Breast epithelium (tissue), 4 donors: ENCODE measurements at regions not wholly inside any gene's neighbourhood (a gene's known extent, or its start where the extent isn't known, plus 50 kb on each side); places are given as distances from the start of the nearest gene placed in this dataset.
"Not testable (repeated sequence)": the region's sequence is repeated elsewhere in the genome, so short reads cannot be mapped to it uniquely, and the experiment has no call there.

Experiments
- DNase-seq, 2 donors: peaks; one replicate each; pipeline ENCODE4 v3.0.0-alpha.2; 2019; ENCODE audit warnings: low spot score in 2 of 2
- H3K27ac ChIP-seq, 2 donors: fragments of 200-600 bp; sonication (generic) in 1 of 2; one replicate each; pipeline ENCODE4 v1.5.1; 2016 to 2019; ENCODE audit warnings: mild to moderate bottlenecking in 1 of 2
- H3K27me3 ChIP-seq, 2 donors: fragments of 200-600 bp; sonication (generic) in 1 of 2; one replicate each; pipeline versions ENCODE4 v1.5.1 to v1.6.0; 2017 to 2019; ENCODE audit warnings: control low read depth in 1 of 2, mild to moderate bottlenecking in 1 of 2
- H3K36me3 ChIP-seq: fragments of 200-600 bp; one replicate; pipeline ENCODE4 v1.5.1; 2019
- H3K4me1 ChIP-seq, 2 donors: fragments of 200-600 bp; sonication (generic); one replicate each; pipeline ENCODE4 v1.5.1; 2016 to 2019; ENCODE audit warnings: control low read depth in 1 of 2
- H3K4me3 ChIP-seq, 3 donors: fragments of 200-600 bp; sonication (generic); 1 replicate in 2 of 3; 2 replicates in 1 of 3; pipeline ENCODE4 v1.5.1; 2016 to 2019; ENCODE audit warnings: mild to moderate bottlenecking in 3 of 3, moderate library complexity in 2 of 3
- H3K9me3 ChIP-seq, 2 donors: fragments of 200-600 bp; sonication (generic) in 1 of 2; one replicate each; pipeline ENCODE4 v1.5.1; 2016 to 2019; ENCODE audit warnings: control low read depth in 1 of 2
- POLR2A ChIP-seq: fragments of 450-650 bp; IDR thresholded peaks from one replicate; pipeline ENCODE4 v1.6.1; 2016; ENCODE audit warnings: antibody characterized with exemption, mild to moderate bottlenecking, moderate library complexity
- POLR2AphosphoS5 ChIP-seq, 3 donors: sonication (generic); formaldehyde crosslinking; IDR thresholded peaks; one replicate each; pipeline ENCODE4 v1.6.1; 2017; ENCODE audit warnings: antibody characterized with exemption in 3 of 3
- intact Hi-C: fragments of 100-400 bp; cut with DNase I; formaldehyde crosslinking; loops from one replicate; pipeline ENCODE4 v1.15.1; 2023; ENCODE audit warnings: low total_unique reads
- TF ChIP-seq, protein P1 (sequence below), 3 donors: fragments of 450-650 bp; IDR thresholded peaks; one replicate each; pipeline ENCODE4 v1.5.1; 2016 to 2017; ENCODE audit warnings: antibody characterized with exemption in 3 of 3, mild to moderate bottlenecking in 3 of 3, moderate library complexity in 3 of 3

DNA sequence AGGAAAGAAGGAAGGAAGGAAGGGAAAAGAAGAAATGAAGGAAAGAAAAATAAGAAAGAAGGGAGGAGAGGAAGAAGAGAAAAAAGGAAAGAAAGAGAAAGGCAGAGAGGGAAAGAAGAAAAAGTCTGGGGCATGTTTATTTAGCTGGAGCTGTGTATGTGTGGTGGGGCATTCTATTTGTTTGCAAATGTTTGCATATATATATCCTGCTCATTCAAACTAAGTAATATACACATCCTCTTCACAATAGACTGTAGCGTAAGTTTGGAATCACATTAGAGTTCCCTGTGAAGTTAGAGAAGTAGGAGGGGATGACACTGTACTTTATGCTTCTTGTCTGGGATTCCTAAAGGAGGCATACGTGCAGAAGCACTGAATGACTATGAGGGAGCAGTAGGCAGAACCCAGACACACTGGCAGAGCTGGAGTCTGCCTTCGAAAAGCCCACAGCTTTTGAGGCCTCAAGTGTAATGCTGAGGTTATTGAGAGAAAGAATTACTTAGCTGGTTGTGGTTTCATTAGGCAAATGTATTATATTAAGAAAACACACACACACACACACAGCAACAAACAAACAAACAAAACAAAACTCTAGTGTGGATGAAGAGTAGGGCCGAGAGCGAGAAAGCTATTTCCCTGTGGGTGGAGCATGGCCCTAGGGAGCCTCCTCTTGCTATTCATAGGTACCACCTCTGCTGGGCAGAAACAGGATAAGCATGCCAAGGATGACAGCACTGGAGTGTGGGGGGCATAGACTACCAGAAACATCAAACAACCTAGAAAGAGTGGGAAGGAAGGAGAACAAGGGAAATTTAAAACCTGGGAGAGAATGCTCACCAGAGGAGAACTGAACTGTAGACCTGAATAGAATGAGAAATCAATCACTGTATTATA lies 905.1 kb upstream of the NXPH2 start:
- Histone ChIP-seq H3K4me1 (no peaks in the 10 kb centered on the region), H3K4me3 (no peak overlapping the region), H3K27me3 (no peaks in the 10 kb centered on the region), H3K36me3 (no peaks in the 10 kb centered on the region), H3K9me3 (no peaks in the 10 kb centered on the region), H3K27ac (no peak overlapping the region)
- no peak for DNase-seq
- intact Hi-C loops = no loop called here
- TF ChIP-seq POLR2AphosphoS5 (IDR thresholded peaks at IDR 0.05) (no peak), POLR2A (no peak)
- TF ChIP-seq, protein P1, sequence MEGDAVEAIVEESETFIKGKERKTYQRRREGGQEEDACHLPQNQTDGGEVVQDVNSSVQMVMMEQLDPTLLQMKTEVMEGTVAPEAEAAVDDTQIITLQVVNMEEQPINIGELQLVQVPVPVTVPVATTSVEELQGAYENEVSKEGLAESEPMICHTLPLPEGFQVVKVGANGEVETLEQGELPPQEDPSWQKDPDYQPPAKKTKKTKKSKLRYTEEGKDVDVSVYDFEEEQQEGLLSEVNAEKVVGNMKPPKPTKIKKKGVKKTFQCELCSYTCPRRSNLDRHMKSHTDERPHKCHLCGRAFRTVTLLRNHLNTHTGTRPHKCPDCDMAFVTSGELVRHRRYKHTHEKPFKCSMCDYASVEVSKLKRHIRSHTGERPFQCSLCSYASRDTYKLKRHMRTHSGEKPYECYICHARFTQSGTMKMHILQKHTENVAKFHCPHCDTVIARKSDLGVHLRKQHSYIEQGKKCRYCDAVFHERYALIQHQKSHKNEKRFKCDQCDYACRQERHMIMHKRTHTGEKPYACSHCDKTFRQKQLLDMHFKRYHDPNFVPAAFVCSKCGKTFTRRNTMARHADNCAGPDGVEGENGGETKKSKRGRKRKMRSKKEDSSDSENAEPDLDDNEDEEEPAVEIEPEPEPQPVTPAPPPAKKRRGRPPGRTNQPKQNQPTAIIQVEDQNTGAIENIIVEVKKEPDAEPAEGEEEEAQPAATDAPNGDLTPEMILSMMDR (IDR thresholded peaks at IDR 0.05) = no peak

DNA sequence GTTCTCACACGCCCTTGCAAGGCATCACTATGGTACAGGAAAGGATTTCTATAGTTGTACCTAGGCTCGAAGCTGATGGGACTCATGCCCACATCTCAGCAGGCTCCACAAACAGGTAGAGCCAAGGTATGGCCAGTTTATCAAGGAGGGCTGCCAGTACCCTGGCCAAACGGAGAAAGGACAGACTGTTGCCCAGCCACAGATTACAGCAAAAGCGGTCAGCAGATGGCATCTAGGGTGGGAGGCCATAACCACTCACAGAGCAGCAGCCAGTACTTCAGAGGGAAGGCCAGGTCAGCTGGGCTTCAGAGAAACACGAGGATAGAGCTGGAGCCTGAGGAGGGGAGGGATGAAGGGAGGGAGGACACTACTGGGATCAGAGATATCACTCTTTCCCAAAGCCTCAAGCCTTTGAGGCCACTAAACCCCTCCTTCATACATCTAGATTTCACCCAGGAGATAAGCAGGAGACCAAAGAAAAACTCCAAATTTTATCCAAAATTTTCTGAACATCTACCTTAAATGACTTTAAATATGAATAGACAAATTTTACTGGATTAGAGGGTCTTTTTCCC lies 904.2 kb upstream of the NXPH2 start:
- no peak for DNase-seq
- intact Hi-C loops = no loop called here
- Histone ChIP-seq H3K9me3 (no peaks in the 10 kb centered on the region), H3K4me1 (no peaks in the 10 kb centered on the region), H3K36me3 (no peaks in the 10 kb centered on the region), H3K27me3 (no peaks in the 10 kb centered on the region), H3K4me3 (no peak overlapping the region), H3K27ac (no peak overlapping the region)
- TF ChIP-seq, protein P1 (IDR thresholded peaks at IDR 0.05) = no peak
- TF ChIP-seq POLR2A (no peak), POLR2AphosphoS5 (IDR thresholded peaks at IDR 0.05) (no peak)

DNA sequence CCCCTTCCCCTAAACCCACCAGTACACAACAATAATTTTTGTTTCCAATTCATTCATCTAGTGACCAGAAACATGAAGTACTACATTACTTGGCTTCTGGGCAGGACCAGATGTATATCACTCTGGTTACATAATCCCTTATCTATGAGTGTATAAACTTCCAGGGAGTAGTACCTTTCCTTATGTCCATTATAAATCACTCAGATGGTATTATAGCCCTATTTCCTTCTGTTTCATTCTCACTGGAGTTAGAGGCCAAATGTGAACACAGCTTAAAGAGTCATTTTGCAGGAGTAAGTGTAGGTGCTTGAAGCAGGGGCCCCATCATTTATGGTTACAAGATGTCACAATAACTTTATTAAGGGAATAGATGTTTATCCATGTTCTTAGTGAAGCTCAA lies 894.4 kb upstream of the NXPH2 start:
- Histone ChIP-seq H3K27ac (no peak overlapping the region), H3K36me3 (no peaks in the 10 kb centered on the region), H3K27me3 (no peaks in the 10 kb centered on the region), H3K4me1 (no peaks in the 10 kb centered on the region), H3K4me3 (no peak overlapping the region), H3K9me3 (no peaks in the 10 kb centered on the region)
- intact Hi-C loops = no loop called here
- DNase-seq = no peak
- no peak for TF ChIP-seq POLR2AphosphoS5 (IDR thresholded peaks at IDR 0.05)
- TF ChIP-seq POLR2A = no peak
- TF ChIP-seq, protein P1 (IDR thresholded peaks at IDR 0.05) = no peak

DNA sequence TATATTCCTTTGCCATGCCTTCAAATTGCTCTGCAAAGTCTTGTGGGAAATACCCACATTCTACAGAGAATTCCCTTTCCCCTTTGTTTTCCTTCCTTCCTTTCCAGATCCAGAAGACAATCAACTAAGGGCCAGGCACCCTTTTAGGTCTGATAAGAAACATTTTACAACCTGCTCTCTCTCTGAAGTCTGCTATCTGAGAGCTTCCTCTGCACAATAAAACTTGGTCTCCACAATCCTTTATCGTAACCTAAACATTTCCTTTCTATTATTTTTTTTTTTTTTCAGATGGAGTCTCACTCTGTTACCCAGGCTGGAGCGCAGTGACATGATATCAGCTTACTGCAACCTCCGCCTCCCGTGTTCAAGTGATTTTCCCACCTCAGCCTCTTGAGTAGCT lies 893.3 kb upstream of the NXPH2 start:
- H3K27ac ChIP-seq, intact Hi-C loops, H3K27me3 ChIP-seq, H3K36me3 ChIP-seq, H3K4me3 ChIP-seq, DNase-seq, H3K9me3 ChIP-seq, H3K4me1 ChIP-seq: not testable (repeated sequence)

DNA sequence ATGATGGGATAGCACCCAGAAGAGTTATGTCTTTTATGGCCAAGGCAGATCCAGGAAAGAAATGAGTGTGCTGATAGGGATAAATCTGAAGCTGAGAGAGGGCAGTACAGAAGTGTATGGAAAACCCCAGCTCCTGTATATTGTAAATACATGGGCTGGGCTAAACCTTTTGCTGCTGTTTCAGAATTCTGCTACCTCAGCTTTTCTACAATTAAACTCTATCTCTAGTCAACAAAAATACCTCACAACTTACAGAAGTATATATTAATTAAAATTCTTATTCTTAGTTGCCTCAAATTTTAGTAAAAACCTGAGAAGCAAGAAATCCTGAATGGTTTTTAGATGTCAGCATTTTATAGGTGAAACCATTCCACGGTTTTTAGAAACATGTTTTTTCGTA lies 889.5 kb upstream of the NXPH2 start:
- no peaks in the 10 kb centered on the region for H3K9me3 ChIP-seq
- no peaks in the 10 kb centered on the region for H3K4me1 ChIP-seq
- H3K27me3 ChIP-seq = no peaks in the 10 kb centered on the region
- no peak overlapping the region for H3K4me3 ChIP-seq
- no peak for DNase-seq
- intact Hi-C loops = no loop called here
- TF ChIP-seq, protein P1 (IDR thresholded peaks at IDR 0.05) = no peak
- TF ChIP-seq POLR2A = no peak
- no peak for TF ChIP-seq POLR2AphosphoS5 (IDR thresholded peaks at IDR 0.05)
- H3K36me3 ChIP-seq = no peaks in the 10 kb centered on the region
- no peak overlapping the region for H3K27ac ChIP-seq
